GM23248 (cell line): ENCODE measurements at regions not wholly inside any gene's neighbourhood (a gene's known extent, or its start where the extent isn't known, plus 50 kb on each side); places are given as distances from the start of the nearest gene placed in this dataset.

Experiments
- DNase-seq: peaks from one replicate; pipeline ENCODE4 v3.0.0-alpha.2; 2015
- H2AFZ ChIP-seq: fragments of 200-600 bp; sonication (generic); 2 replicates; pipeline ENCODE4 v1.6.1; 2016; ENCODE audit warnings: antibody characterized with exemption
- H3F3A ChIP-seq: fragments of 200-600 bp; sonication (generic); 2 replicates; pipeline ENCODE4 v1.6.1; 2016; ENCODE audit warnings: mild to moderate bottlenecking, antibody characterized with exemption, mixed run types; ENCODE audit not compliant: insufficient read depth
- H3K27ac ChIP-seq: fragments of 200-600 bp; sonication (generic); 2 replicates; pipeline ENCODE4 v1.5.1; 2016; ENCODE audit warnings: mild to moderate bottlenecking
- H3K27me3 ChIP-seq: fragments of 200-600 bp; sonication (generic); replicated peaks from 2 replicates; pipeline ENCODE4 v1.6.1; 2016; ENCODE audit warnings: mild to moderate bottlenecking; ENCODE audit not compliant: insufficient read depth
- H3K36me3 ChIP-seq: fragments of 200-600 bp; sonication (generic); 2 replicates; pipeline ENCODE4 v1.6.1; 2016; ENCODE audit warnings: low read depth, mild to moderate bottlenecking
- H3K4me1 ChIP-seq: fragments of 200-600 bp; sonication (generic); 2 replicates; pipeline ENCODE4 v1.6.1; 2016; ENCODE audit warnings: mild to moderate bottlenecking; ENCODE audit not compliant: insufficient read depth
- H3K4me2 ChIP-seq: fragments of 200-600 bp; sonication (generic); one replicate; pipeline ENCODE4 v1.6.1; 2016; ENCODE audit warnings: mild to moderate bottlenecking; ENCODE audit not compliant: unreplicated experiment
- H3K4me3 ChIP-seq: fragments of 200-600 bp; sonication (generic); 2 replicates; pipeline ENCODE4 v1.5.1; 2016; ENCODE audit warnings: mild to moderate bottlenecking
- H3K79me2 ChIP-seq: fragments of 200-600 bp; sonication (generic); 2 replicates; pipeline ENCODE4 v1.6.1; 2016; ENCODE audit warnings: mild to moderate bottlenecking; ENCODE audit not compliant: insufficient read depth
- H3K9ac ChIP-seq: fragments of 200-600 bp; sonication (generic); 2 replicates; pipeline ENCODE4 v1.6.1; 2016; ENCODE audit warnings: mild to moderate bottlenecking
- H3K9me2 ChIP-seq: fragments of 200-600 bp; sonication (generic); 2 replicates; pipeline ENCODE4 v1.6.1; 2016; ENCODE audit warnings: mixed run types, mild to moderate bottlenecking, moderate library complexity; ENCODE audit not compliant: insufficient read depth
- H3K9me3 ChIP-seq: fragments of 200-600 bp; sonication (generic); one replicate; pipeline ENCODE4 v1.6.1; 2017; ENCODE audit warnings: low read depth
- H4K20me1 ChIP-seq: fragments of 200-600 bp; sonication (generic); 2 replicates; pipeline ENCODE4 v1.6.0; 2016; ENCODE audit not compliant: insufficient read depth
- EZH2 ChIP-seq: fragments of 200-600 bp; sonication (generic); IDR thresholded peaks from 2 replicates; pipeline ENCODE4 v1.6.1; 2018; ENCODE audit warnings: antibody characterized with exemption, mild to moderate bottlenecking; ENCODE audit not compliant: insufficient read depth, poor library complexity, severe bottlenecking
- EZH2phosphoT487 ChIP-seq: fragments of 200-600 bp; sonication (generic); IDR thresholded peaks from 2 replicates; pipeline ENCODE4 v1.6.1; 2018; ENCODE audit warnings: antibody characterized with exemption, moderate library complexity, mild to moderate bottlenecking, low read depth; ENCODE audit not compliant: insufficient read depth
- WGBS, 2 experiments: methylation state at CpG; one replicate each; pipeline ENCODE4 v1.1.6; 2015 to 2017; ENCODE audit warnings: low lambda C conversion rate in 2 of 2, low coverage in 1 of 2; ENCODE audit errors: missing lambda C conversion rate in 2 of 2; 5-methylcytosine and 5-hydroxymethylcytosine counted together
- in situ Hi-C: fragments of 300-500 bp; cut with MboI; formaldehyde crosslinking; loops from 2 replicates; pipeline ENCODE4 v1.15.0; 2020

DNA sequence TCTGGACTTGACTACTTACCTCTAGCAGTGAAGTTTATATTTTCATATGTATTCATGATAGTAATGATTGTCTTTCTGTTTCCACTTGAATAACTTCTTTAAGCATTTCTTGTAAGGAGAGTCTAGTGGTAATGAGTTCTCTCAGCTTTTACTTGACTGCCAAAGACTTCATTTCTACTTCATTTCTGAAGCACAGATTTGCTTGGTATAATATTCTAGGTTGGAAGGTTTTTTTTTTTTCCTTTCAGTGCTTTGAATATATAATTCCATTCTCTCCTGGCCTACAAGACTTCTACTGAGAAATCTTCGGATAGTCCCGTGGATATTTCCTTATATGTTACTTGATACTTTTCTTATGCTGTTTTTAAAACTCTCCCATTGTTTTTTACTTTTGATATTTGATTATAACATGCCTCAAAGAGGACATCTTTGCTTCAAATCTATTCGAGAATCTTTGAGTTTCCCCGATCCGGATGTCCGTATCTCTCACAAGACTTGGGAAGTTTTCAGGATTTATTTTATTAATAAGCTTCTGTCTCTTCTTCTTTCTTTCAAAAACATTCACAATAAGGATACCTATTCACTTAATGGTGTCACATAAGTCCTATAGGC lies 1560.0 kb downstream of the PCDH9 start:
- no peak for TF ChIP-seq EZH2
- no peak for TF ChIP-seq EZH2phosphoT487
- H2AFZ ChIP-seq: no peak overlapping the region
- no peaks in the 10 kb centered on the region for H3K79me2 ChIP-seq
- in situ Hi-C loops: loop anchor here (25.0 kb wide), 1 partner anchor 1567 kb away; the partner anchor contains the start of gene PCDH9
- no peaks in the 10 kb centered on the region for H3K36me3 ChIP-seq
- no peak overlapping the region for H3K4me2 ChIP-seq
- no peaks in the 10 kb centered on the region for H3K4me1 ChIP-seq
- no peak overlapping the region for H3K27ac ChIP-seq
- no peaks in the 10 kb centered on the region for H3F3A ChIP-seq
- H4K20me1 ChIP-seq: no peaks in the 10 kb centered on the region
- H3K9me3 ChIP-seq: no peaks in the 10 kb centered on the region
- H3K4me3 ChIP-seq: no peak overlapping the region
- H3K9me2 ChIP-seq: no peaks in the 10 kb centered on the region
- H3K27me3 ChIP-seq: no peaks in the 10 kb centered on the region
- no peak for DNase-seq
- 48 to 53% methylated on average over 6 of the region's 6 CpGs for WGBS, 2 experiments
- no peak overlapping the region for H3K9ac ChIP-seq

DNA sequence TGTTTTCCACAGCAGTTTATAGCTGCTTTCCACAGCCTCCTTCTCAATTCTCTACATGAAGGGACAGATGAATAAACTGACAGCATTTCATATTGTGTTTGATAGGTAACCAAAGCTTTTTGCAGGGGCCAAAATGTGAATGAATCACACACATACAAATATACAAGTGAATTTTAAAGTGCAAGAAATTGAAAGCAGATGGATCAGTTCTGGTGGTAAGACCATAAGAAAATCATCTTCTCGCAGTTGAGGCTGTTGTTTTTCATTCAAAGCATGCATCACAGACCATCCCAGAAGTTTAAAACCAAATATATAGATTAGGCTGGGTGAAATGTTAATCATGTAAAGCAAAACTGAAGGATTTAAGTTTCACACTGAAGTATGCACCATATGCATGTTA lies 1569.4 kb downstream of the PCDH9 start:
- Histone ChIP-seq H3K9ac (no peak overlapping the region), H3K4me1 (no peaks in the 10 kb centered on the region), H3K9me3 (no peaks in the 10 kb centered on the region), H3K27ac (no peak overlapping the region), H3K9me2 (no peaks in the 10 kb centered on the region), H3F3A (no peaks in the 10 kb centered on the region), H3K36me3 (no peaks in the 10 kb centered on the region), H3K4me2 (no peak overlapping the region), H2AFZ (no peak overlapping the region), H3K4me3 (no peak overlapping the region), H4K20me1 (no peaks in the 10 kb centered on the region), H3K27me3 (no peaks in the 10 kb centered on the region), H3K79me2 (no peaks in the 10 kb centered on the region)
- no peak for TF ChIP-seq EZH2
- no peak for TF ChIP-seq EZH2phosphoT487
- DNase-seq: no peak
- WGBS, 2 experiments: 0 to 17% methylated on average over 1 of the region's 1 CpG
- in situ Hi-C loops: loop anchor here (25.0 kb wide), 1 partner anchor 1577 kb away; the partner anchor contains the start of gene PCDH9

DNA sequence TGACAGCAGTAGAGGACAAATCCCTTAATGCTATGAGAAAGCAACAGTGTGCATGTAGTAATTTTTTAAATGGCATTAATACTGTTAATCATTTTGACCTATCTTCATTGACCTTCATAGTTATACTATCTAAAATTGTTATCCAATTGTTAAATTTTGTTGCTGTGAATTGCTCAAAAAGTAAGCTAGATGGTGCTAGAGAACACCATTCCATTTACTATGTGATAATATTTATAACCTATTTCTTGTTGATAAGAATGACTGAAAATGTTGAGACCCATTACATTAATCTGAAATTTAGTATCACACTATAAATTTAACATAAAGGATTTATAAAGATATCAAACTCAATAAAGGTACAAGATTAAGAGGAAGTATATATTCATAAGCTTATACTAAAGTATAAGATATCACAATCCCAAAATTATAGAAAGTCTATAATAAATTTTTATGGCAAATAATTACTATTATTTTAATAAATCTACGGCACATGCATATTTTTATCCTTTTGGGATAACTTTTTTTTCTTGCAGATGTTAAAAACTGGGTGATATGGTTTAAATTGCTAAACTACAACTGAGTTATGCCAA lies 1573.3 kb downstream of the PCDH9 start:
- Histone ChIP-seq H3K4me3 (no peak overlapping the region), H3K4me2 (no peak overlapping the region), H3K9me3 (no peaks in the 10 kb centered on the region), H3K79me2 (no peaks in the 10 kb centered on the region), H3K27me3 (no peaks in the 10 kb centered on the region), H3K9ac (no peak overlapping the region), H3K36me3 (no peaks in the 10 kb centered on the region), H3K27ac (no peak overlapping the region), H3K9me2 (no peaks in the 10 kb centered on the region), H3F3A (no peaks in the 10 kb centered on the region), H4K20me1 (no peaks in the 10 kb centered on the region), H3K4me1 (no peaks in the 10 kb centered on the region), H2AFZ (no peak overlapping the region)
- TF ChIP-seq EZH2 (no peak), EZH2phosphoT487 (no peak)
- WGBS, 2 experiments: 0% methylated on average over 1 of the region's 1 CpG
- peak; percentile 6 for DNase-seq
- in situ Hi-C loops: loop anchor here (25.0 kb wide), 1 partner anchor 1580 kb away; the partner anchor contains the start of gene PCDH9

DNA sequence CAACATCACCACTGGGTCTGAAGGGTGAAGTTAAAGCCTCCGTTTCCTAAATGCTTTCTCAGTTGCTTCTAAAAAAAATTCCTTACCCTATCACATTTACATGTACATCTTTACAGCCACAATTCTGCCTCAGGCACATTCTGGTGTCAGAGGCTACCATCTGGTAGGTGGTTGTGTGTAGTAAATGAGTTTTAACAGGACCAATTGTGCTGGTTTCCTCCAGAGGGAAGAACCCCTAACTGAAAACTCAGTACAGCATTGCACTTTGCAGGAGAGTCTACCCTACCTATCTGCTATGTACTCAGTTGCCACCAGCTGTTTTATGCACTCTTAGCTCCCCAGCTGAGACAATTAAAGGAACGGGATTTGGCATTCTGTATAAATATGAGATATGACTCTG lies 1576.5 kb downstream of the PCDH9 start:
- no peak overlapping the region for H2AFZ ChIP-seq
- H3K4me3 ChIP-seq: no peak overlapping the region
- no peaks in the 10 kb centered on the region for H3K9me2 ChIP-seq
- no peaks in the 10 kb centered on the region for H3K4me1 ChIP-seq
- no peaks in the 10 kb centered on the region for H3K27me3 ChIP-seq
- TF ChIP-seq EZH2 (no peak), EZH2phosphoT487 (no peak)
- no peaks in the 10 kb centered on the region for H3K36me3 ChIP-seq
- no peak overlapping the region for H3K4me2 ChIP-seq
- no peak overlapping the region for H3K9ac ChIP-seq
- no peaks in the 10 kb centered on the region for H3F3A ChIP-seq
- no peaks in the 10 kb centered on the region for H3K9me3 ChIP-seq
- 0% methylated on average over 2 of the region's 2 CpGs for WGBS, 2 experiments
- no peaks in the 10 kb centered on the region for H4K20me1 ChIP-seq
- no peak overlapping the region for H3K27ac ChIP-seq
- DNase-seq: no peak
- no peaks in the 10 kb centered on the region for H3K79me2 ChIP-seq
- in situ Hi-C loops: loop anchor here (25.0 kb wide), 1 partner anchor 1584 kb away; the partner anchor contains the start of gene PCDH9
